Hepatocyte (in vitro differentiated cells): ENCODE measurements at regions not wholly inside any gene's neighbourhood (a gene's known extent, or its start where the extent isn't known, plus 50 kb on each side); places are given as distances from the start of the nearest gene placed in this dataset.

ENCODE experiments used
- EZH2 ChIP-seq: fragments of 200-600 bp; sonication (generic); IDR thresholded peaks from 2 replicates; pipeline ENCODE4 v1.6.1; 2016; ENCODE audit warnings: antibody characterized with exemption, mild to moderate bottlenecking, borderline replicate concordance
- EZH2phosphoT487 ChIP-seq: fragments of 200-600 bp; sonication (generic); IDR thresholded peaks from one replicate; pipeline ENCODE4 v1.6.1; 2018; ENCODE audit warnings: antibody characterized with exemption, mild to moderate bottlenecking, low read depth, moderate library complexity; ENCODE audit not compliant: unreplicated experiment, severe bottlenecking
- TF ChIP-seq, protein P1 (sequence below): fragments of 200-600 bp; sonication (generic); IDR thresholded peaks from 2 replicates; pipeline ENCODE4 v1.5.1; 2016; ENCODE audit warnings: antibody characterized with exemption, mild to moderate bottlenecking; ENCODE audit not compliant: poor library complexity

DNA sequence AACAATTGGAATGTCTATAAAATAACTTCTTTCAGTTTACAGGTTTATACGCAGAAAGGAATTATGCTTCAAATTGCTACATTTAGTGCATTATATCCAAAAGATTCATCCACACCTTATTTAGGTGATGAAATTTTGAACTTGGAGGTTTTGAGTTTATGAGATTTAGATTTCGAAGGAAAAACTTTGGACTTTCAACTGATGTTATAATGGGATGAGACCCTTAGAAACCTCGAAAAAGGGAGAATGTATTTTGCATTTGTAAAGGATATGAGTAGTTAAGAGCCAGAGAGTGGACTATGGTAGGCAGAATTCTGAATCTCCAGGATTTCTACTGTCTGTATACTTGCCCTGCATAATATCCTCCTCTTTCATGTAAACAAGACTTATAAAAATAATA, 851.6 kb upstream of the MGAT4C start:
- TF ChIP-seq, protein P1, sequence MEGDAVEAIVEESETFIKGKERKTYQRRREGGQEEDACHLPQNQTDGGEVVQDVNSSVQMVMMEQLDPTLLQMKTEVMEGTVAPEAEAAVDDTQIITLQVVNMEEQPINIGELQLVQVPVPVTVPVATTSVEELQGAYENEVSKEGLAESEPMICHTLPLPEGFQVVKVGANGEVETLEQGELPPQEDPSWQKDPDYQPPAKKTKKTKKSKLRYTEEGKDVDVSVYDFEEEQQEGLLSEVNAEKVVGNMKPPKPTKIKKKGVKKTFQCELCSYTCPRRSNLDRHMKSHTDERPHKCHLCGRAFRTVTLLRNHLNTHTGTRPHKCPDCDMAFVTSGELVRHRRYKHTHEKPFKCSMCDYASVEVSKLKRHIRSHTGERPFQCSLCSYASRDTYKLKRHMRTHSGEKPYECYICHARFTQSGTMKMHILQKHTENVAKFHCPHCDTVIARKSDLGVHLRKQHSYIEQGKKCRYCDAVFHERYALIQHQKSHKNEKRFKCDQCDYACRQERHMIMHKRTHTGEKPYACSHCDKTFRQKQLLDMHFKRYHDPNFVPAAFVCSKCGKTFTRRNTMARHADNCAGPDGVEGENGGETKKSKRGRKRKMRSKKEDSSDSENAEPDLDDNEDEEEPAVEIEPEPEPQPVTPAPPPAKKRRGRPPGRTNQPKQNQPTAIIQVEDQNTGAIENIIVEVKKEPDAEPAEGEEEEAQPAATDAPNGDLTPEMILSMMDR: no peak
- TF ChIP-seq EZH2: no peak
- TF ChIP-seq EZH2phosphoT487: no peak
